GM18517 (cell line): ENCODE measurements at regions not wholly inside any gene's neighbourhood (a gene's known extent, or its start where the extent isn't known, plus 50 kb on each side); places are given as distances from the start of the nearest gene placed in this dataset.

ENCODE experiments used
- ATAC-seq: cut with Tn5 transposase; IDR thresholded peaks from one replicate; pipeline ENCODE4 v1.9.1; 2021; ENCODE audit warnings: mild to moderate bottlenecking, moderate library complexity; ENCODE audit not compliant: unreplicated experiment

- no peak for ATAC-seq
These were observed 1430.5 kb downstream of the TBC1D22A start for GRCh38 chr22:48192920-48193319.

GRCh38 chr22:48192071-48192470, 1429.6 kb downstream of the TBC1D22A start:
- no peak for ATAC-seq

- ATAC-seq: no peak
These were observed 1425.8 kb downstream of the TBC1D22A start for GRCh38 chr22:48188231-48188721.

- no peak for ATAC-seq
These were observed 1424.9 kb downstream of the TBC1D22A start for GRCh38 chr22:48187356-48187755.

- ATAC-seq: no peak
These were observed 1423.8 kb downstream of the TBC1D22A start for GRCh38 chr22:48186146-48186790.

GRCh38 chr22:48185071-48186055, 1422.9 kb downstream of the TBC1D22A start:
- ATAC-seq: no peak

- ATAC-seq: no peak
These were observed 1420.7 kb downstream of the TBC1D22A start for GRCh38 chr22:48182846-48183805.

- ATAC-seq: no peak
These were observed 1419.6 kb downstream of the TBC1D22A start for GRCh38 chr22:48182031-48182430.

- ATAC-seq: no peak
These were observed 1419.0 kb downstream of the TBC1D22A start for GRCh38 chr22:48181263-48181955.

GRCh38 chr22:48180631-48181030, 1418.2 kb downstream of the TBC1D22A start:
- no peak for ATAC-seq

- ATAC-seq: no peak
These were observed 1417.4 kb downstream of the TBC1D22A start for GRCh38 chr22:48179571-48180546.

- ATAC-seq: no peak
These were observed 1416.1 kb downstream of the TBC1D22A start for GRCh38 chr22:48178536-48178935.

GRCh38 chr22:48177631-48178030, 1415.2 kb downstream of the TBC1D22A start:
- no peak for ATAC-seq

- no peak for ATAC-seq
These were observed 1413.3 kb downstream of the TBC1D22A start for GRCh38 chr22:48175721-48176120.

GRCh38 chr22:48173773-48174160, 1411.3 kb downstream of the TBC1D22A start:
- ATAC-seq: no peak

GRCh38 chr22:48173061-48173772, 1410.8 kb downstream of the TBC1D22A start:
- no peak for ATAC-seq

GRCh38 chr22:48171271-48171691, 1408.8 kb downstream of the TBC1D22A start:
- ATAC-seq: no peak

GRCh38 chr22:48169227-48169626, 1406.8 kb downstream of the TBC1D22A start:
- ATAC-seq: no peak
